DND-41 (cell line): ENCODE measurements at regions not wholly inside any gene's neighbourhood (a gene's known extent, or its start where the extent isn't known, plus 50 kb on each side); places are given as distances from the start of the nearest gene placed in this dataset.

ENCODE experiments used
- CTCF ChIP-seq: IDR thresholded peaks from 2 replicates; pipeline ENCODE4 v1.5.1; 2012; ENCODE audit warnings: borderline replicate concordance, low read length, moderate library complexity, mild to moderate bottlenecking; ENCODE audit not compliant: poor library complexity, severe bottlenecking; ENCODE audit errors: extremely low read depth
- EZH2 ChIP-seq: IDR thresholded peaks from 3 replicates; pipeline ENCODE4 v1.6.1; 2012; ENCODE audit warnings: borderline replicate concordance, low read depth, mild to moderate bottlenecking, moderate library complexity, low read length, inconsistent platforms; ENCODE audit not compliant: severe bottlenecking

DNA sequence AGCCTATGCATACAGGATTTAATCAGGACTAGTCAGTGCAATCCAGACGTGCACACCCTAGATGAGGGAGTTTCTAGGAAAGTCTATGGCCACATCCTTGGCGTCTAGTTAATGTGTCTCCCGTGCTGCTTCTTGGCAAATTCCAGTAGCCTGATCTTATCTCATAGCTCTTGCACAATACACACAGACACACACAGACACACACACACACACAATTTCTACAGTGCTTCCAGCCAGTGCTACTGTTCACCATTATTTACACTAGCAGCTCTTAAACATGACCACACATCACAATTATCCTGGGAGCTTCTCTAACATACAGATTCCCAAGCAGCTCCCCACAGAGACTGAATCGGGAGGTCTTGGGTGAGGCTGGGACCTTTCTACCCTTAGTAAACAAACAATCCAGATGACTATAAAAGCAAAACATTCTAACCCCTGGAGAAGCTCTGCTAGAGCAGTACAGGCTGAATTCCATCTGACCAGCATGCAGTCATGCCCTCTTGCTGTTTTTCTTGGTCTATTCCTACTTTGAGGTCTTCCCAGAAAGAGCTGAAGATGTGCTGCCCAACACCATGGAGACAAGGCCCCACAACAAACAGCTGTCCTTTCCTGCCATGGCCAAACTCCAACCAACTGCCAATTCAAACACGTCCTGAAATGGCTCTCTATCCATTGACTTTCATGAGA lies 236.6 kb downstream of the DEPDC1B start:
- no peak for TF ChIP-seq CTCF
- no peak for TF ChIP-seq EZH2
